ENCODE measurements at regions not wholly inside any gene's neighbourhood (a gene's known extent, or its start where the extent isn't known, plus 50 kb on each side); places are given as distances from the start of the nearest gene placed in this dataset.

DNA sequence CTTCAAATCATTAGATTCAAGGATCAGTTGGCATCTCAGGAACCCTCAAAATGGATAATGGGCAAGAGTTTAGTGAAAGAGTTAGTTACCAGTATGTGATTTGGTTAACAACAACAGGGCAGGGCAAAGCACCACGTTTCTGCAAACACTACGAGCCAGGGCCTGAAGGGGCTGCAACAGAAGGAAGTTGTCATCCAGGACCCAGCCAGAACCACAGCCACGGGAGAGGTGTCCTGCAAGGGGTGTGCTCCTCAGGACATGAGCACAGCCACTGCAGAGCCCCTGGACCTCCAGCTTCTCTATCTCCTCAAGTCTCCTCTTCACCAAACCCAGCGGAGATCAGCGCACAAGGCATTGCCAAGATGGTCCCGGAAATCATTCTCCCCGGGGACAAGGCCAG lies 173.3 kb upstream of the PIEZO2 start:
- Histone ChIP-seq H3K27ac (no peak overlapping the region), H3K27me3 (no peaks in the 10 kb centered on the region)

DNA sequence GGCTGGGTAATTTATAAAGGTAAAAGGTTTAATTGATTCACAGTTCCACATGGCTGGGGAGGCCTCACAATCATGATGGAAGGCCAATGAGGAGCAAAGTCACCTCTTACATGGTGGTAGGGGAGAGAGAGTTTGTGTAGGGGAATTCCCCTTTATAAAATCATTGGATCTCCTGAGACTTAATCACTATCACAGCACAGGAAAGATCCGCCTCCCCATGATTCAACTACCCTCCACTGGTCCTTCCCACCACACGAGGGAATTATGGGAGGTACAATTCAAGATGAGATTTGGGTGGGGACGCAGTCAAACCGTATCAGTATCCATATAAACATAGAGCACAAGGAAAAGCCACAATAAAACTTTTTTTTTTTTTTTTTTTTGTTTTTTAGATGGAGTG lies 172.6 kb upstream of the PIEZO2 start:
- TF ChIP-seq POLR2A (IDR thresholded peaks at IDR 0.05), result no peak
- TF ChIP-seq, protein P1, sequence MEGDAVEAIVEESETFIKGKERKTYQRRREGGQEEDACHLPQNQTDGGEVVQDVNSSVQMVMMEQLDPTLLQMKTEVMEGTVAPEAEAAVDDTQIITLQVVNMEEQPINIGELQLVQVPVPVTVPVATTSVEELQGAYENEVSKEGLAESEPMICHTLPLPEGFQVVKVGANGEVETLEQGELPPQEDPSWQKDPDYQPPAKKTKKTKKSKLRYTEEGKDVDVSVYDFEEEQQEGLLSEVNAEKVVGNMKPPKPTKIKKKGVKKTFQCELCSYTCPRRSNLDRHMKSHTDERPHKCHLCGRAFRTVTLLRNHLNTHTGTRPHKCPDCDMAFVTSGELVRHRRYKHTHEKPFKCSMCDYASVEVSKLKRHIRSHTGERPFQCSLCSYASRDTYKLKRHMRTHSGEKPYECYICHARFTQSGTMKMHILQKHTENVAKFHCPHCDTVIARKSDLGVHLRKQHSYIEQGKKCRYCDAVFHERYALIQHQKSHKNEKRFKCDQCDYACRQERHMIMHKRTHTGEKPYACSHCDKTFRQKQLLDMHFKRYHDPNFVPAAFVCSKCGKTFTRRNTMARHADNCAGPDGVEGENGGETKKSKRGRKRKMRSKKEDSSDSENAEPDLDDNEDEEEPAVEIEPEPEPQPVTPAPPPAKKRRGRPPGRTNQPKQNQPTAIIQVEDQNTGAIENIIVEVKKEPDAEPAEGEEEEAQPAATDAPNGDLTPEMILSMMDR (IDR thresholded peaks at IDR 0.05), result no peak
- Histone ChIP-seq H3K4me3 (no peak overlapping the region), H3K4me1 (no peaks in the 10 kb centered on the region), H3K9me3 (no peaks in the 10 kb centered on the region), H3K27me3 (no peaks in the 10 kb centered on the region), H3K36me3 (no peaks in the 10 kb centered on the region), H3K27ac (no peak overlapping the region)
- DNase-seq, result no peak

More for the DNA sequence above, 173.3 kb upstream of the PIEZO2 start:
- H3K36me3 ChIP-seq, result no peaks in the 10 kb centered on the region
- H3K4me3 ChIP-seq, result no peak overlapping the region
- no peak for DNase-seq
- H3K4me1 ChIP-seq, result no peaks in the 10 kb centered on the region
- TF ChIP-seq, protein P1 (IDR thresholded peaks at IDR 0.05), result no peak
- TF ChIP-seq POLR2A (IDR thresholded peaks at IDR 0.05), result no peak
- H3K9me3 ChIP-seq, result no peaks in the 10 kb centered on the region

DNA sequence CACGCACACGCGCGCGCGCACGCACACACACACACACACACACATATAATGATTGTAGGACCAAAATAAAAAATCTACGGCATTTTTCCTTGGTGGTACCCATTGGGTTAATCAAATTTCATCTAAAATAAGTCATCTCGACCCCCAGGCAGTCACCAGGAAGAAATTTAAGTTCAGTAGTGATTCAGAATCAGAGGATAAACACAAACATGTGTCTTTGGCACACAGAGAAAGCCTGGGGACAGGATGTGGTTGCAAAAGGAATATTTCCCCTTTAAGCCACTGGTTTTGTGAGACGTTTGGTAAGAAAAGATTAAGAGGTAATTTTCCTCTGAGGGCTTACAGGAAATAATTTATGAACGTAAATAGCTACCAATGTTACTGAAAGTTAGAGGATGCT lies 171.6 kb upstream of the PIEZO2 start:
- no peaks in the 10 kb centered on the region for H3K4me1 ChIP-seq
- DNase-seq, result no peak
- H3K9me3 ChIP-seq, result no peaks in the 10 kb centered on the region
- no peak overlapping the region for H3K27ac ChIP-seq
- H3K27me3 ChIP-seq, result no peaks in the 10 kb centered on the region
- no peak overlapping the region for H3K4me3 ChIP-seq
- no peaks in the 10 kb centered on the region for H3K36me3 ChIP-seq
- TF ChIP-seq, protein P1 (IDR thresholded peaks at IDR 0.05), result no peak
- no peak for TF ChIP-seq POLR2A (IDR thresholded peaks at IDR 0.05)

DNA sequence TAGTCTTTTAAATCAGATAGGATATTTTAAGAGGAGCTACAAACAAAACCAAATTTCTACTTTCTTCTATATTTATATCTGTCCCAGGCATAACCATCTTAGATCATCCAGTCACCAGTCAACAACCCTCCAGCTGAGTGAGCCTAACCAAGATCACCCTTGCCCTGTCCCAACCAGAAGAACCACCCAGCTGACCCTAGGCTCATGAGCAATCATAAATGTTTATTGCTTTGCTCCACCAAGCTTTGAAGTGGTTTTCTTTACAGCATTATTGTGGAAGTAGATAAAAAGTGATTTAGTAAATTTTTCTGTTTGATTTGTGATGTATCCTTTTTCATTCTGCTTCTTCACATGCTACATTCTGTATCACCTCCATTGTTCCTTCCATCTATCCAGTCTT lies 167.2 kb upstream of the PIEZO2 start:
- Histone ChIP-seq H3K36me3 (no peaks in the 10 kb centered on the region), H3K27me3 (no peaks in the 10 kb centered on the region), H3K9me3 (no peaks in the 10 kb centered on the region), H3K4me3 (no peak overlapping the region), H3K4me1 (no peaks in the 10 kb centered on the region), H3K27ac (no peak overlapping the region)
- no peak for DNase-seq
- TF ChIP-seq POLR2A (IDR thresholded peaks at IDR 0.05), result no peak
- TF ChIP-seq, protein P1 (IDR thresholded peaks at IDR 0.05), result no peak

DNA sequence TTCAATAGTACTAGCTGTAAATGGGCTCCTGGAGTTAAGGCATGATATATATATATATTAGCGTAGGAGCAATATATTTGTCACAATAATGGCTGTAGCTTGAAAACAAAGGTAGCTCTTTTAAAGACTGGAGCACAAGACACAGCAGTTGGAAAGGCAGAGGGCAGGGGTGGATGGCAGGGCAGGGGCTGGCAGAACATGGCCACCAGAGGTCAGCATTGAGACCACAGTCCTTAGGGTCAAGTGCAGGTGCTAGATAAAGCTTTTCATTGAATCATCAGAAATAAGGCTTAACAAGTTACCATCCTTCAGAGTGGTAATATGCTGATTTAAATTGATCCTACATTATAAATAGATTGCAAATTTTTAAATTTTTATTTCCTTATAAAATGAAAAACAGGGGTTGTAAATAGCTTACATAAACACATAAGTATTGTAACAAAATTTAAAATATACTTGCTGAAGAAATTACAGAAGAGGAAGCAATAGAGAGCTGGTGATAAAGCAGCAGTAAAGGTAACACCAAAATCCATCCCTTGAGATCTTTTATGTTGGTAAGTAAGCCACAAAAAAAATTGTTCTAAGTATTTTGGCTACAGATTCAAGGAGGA lies 161.2 kb upstream of the PIEZO2 start:
- H3K27me3 ChIP-seq, result no peaks in the 10 kb centered on the region
- H3K9me3 ChIP-seq, result no peaks in the 10 kb centered on the region
- no peak for TF ChIP-seq POLR2A (IDR thresholded peaks at IDR 0.05)
- TF ChIP-seq, protein P1 (IDR thresholded peaks at IDR 0.05), result peak in 2 of 6 experiments; percentile 19 to 28
- H3K27ac ChIP-seq, result no peak overlapping the region
- no peaks in the 10 kb centered on the region for H3K4me1 ChIP-seq
- DNase-seq, result peak in 1 of 3 donors; percentile 54
- no peaks in the 10 kb centered on the region for H3K36me3 ChIP-seq
- no peak overlapping the region for H3K4me3 ChIP-seq

DNA sequence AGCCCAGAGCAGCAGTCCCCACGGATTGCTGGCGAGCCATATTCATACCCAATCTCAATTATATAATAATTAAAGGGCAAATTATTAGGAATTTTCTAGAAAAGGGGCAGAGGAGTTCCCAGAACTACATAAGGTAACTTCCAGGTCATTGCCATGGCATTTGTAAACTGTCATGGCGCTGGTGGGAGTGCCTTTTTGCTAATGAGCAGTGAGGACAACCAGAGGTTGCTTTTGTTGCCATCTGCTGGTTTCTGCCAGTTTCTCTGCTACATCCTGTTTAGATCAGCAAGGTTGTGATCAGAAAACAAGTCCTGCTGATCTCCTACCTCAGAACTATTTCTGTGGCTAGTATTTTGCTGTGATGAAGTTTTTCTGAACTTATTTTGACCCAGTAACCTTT lies 159.8 kb upstream of the PIEZO2 start:
- H3K4me3 ChIP-seq, result no peak overlapping the region
- no peaks in the 10 kb centered on the region for H3K9me3 ChIP-seq
- H3K36me3 ChIP-seq, result no peaks in the 10 kb centered on the region
- H3K27ac ChIP-seq, result no peak overlapping the region
- no peaks in the 10 kb centered on the region for H3K27me3 ChIP-seq
- DNase-seq, result no peak
- no peaks in the 10 kb centered on the region for H3K4me1 ChIP-seq
- TF ChIP-seq POLR2A (IDR thresholded peaks at IDR 0.05), result no peak
- TF ChIP-seq, protein P1 (IDR thresholded peaks at IDR 0.05), result no peak

Measured in Peyer's patch (tissue), 4 donors.